Activated CD8-positive, alpha-beta T cell treated with anti-CD3 and anti-CD28 coated beads for 36 hours (primary cell): ENCODE measurements at regions not wholly inside any gene's neighbourhood (a gene's known extent, or its start where the extent isn't known, plus 50 kb on each side); places are given as distances from the start of the nearest gene placed in this dataset.

ENCODE experiments used
- ATAC-seq: fragments of 200-7000 bp; cut with Tn5 transposase; one replicate; pipeline ENCODE4 v1.10.0; 2021; ENCODE audit warnings: mild to moderate bottlenecking, moderate library complexity
- CTCF ChIA-PET: fragments of 350-600 bp; sonication (Branson Sonifier 250); formaldehyde crosslinking; loops from one replicate; lab custom pipeline; 2021; ENCODE audit warnings: antibody characterized with exemption; lab: Charles Lee
- POLR2A ChIA-PET: fragments of 350-600 bp; sonication (Branson Sonifier 250); formaldehyde crosslinking; loops from one replicate; lab custom pipeline; 2021; ENCODE audit warnings: antibody characterized with exemption; lab: Charles Lee
- DNase-seq: peaks from one replicate; pipeline ENCODE4 v3.0.0-alpha.2; 2020
- H3K27ac Mint-ChIP-seq: one replicate; pipeline ENCODE4 v1.8.0; 2021; ENCODE audit warnings: mild to moderate bottlenecking, mixed read lengths
- H3K27me3 Mint-ChIP-seq: one replicate; pipeline ENCODE4 v1.8.0; 2021; ENCODE audit warnings: mixed read lengths
- H3K36me3 Mint-ChIP-seq: one replicate; pipeline ENCODE4 v1.8.0; 2021; ENCODE audit warnings: low read depth, mixed read lengths
- H3K4me1 Mint-ChIP-seq: one replicate; pipeline ENCODE4 v1.8.0; 2021; ENCODE audit warnings: low read depth, mixed read lengths
- H3K4me3 Mint-ChIP-seq: one replicate; pipeline ENCODE4 v1.8.0; 2021; ENCODE audit warnings: mild to moderate bottlenecking, moderate library complexity, mixed read lengths
- H3K9me3 Mint-ChIP-seq: one replicate; pipeline ENCODE4 v1.8.0; 2021; ENCODE audit warnings: mixed read lengths
- intact Hi-C: fragments of 100-400 bp; cut with micrococcal nuclease; formaldehyde crosslinking; loops from one replicate; pipeline ENCODE4 v1.10.0; 2022
- TF ChIP-seq, protein P1 (sequence below): fragments of 200-600 bp; IDR thresholded peaks from one replicate; pipeline ENCODE4 v1.8.0; 2022; ENCODE audit warnings: antibody characterized with exemption, mild to moderate bottlenecking

DNA sequence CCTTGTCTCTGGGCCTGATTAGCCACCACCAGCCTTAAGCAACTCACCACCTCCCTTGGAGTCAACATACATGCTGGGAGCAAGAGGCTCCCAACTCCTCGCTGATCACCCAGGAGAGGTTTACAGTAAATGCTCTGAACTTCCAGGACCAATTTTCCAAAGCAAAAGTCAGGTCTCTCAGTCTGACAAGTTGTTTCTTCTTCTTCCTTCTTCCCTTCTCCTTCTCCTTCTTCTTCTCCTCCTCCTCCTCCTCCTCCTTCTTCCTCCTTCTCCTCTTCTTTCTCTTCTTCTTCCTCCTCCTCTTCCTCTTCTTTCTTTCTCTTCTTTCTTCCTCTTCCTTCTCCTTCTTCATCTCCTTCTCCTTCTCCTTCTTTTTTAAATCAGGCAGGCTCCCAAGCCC is 148.2 kb downstream of the NECTIN1 start:
- TF ChIP-seq, protein P1, sequence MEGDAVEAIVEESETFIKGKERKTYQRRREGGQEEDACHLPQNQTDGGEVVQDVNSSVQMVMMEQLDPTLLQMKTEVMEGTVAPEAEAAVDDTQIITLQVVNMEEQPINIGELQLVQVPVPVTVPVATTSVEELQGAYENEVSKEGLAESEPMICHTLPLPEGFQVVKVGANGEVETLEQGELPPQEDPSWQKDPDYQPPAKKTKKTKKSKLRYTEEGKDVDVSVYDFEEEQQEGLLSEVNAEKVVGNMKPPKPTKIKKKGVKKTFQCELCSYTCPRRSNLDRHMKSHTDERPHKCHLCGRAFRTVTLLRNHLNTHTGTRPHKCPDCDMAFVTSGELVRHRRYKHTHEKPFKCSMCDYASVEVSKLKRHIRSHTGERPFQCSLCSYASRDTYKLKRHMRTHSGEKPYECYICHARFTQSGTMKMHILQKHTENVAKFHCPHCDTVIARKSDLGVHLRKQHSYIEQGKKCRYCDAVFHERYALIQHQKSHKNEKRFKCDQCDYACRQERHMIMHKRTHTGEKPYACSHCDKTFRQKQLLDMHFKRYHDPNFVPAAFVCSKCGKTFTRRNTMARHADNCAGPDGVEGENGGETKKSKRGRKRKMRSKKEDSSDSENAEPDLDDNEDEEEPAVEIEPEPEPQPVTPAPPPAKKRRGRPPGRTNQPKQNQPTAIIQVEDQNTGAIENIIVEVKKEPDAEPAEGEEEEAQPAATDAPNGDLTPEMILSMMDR = no peak
- Mint-ChIP-seq H3K36me3 (no peaks in the 10 kb centered on the region), H3K4me1 (peaks cover 4% of the 10 kb centered on the region), H3K27me3 (peaks cover 45% of the 10 kb centered on the region), H3K4me3 (no peak overlapping the region), H3K27ac (no peak overlapping the region), H3K9me3 (no peaks in the 10 kb centered on the region)
- intact Hi-C loops = no loop called here
- CTCF ChIA-PET = no interaction called here
- ATAC-seq (no peak), DNase-seq (no peak)
- POLR2A ChIA-PET = no interaction called here

GRCh38 chr11:119580081-119580480 is 148.9 kb downstream of the NECTIN1 start:
- CTCF ChIA-PET = no interaction called here
- H3K27me3 Mint-ChIP-seq = peaks cover 43% of the 10 kb centered on the region
- TF ChIP-seq, protein P1 = no peak
- POLR2A ChIA-PET = no interaction called here
- H3K36me3 Mint-ChIP-seq = no peaks in the 10 kb centered on the region
- intact Hi-C loops = no loop called here
- H3K9me3 Mint-ChIP-seq = no peaks in the 10 kb centered on the region
- peaks cover 4% of the 10 kb centered on the region for H3K4me1 Mint-ChIP-seq
- DNase-seq = no peak
- ATAC-seq = no peak
- no peak overlapping the region for H3K4me3 Mint-ChIP-seq
- H3K27ac Mint-ChIP-seq = no peak overlapping the region

DNA sequence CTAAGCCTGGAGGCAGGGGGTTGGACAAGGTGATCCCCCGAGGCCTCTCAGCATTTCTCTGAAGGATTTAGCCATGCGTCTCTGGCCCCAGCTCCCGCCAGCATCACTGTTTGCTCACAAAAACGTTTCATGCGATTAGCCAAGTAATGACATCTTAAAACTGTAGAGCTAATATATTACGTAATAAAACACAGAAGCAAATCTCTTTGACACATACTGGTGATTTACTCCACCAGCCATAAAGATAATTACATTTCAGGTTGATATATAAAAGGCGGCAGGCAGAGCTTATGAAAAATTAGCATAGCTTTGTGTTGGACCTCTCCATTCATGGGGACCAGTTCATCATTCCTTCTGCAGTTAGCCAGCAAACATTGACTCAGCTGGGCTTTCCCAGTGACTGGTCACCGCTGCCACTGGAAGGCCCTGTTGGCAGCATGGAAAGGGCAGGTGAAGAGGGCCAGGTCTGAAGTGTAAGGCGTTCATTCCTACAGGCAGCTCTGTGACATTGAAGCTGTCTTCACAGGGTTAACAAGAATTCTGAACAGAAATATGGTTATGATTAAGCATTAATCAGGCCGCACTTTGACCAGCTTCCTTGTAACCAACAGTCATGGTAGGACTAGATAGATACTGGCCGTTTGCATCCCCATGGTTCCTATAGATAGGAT is 150.3 kb downstream of the NECTIN1 start:
- no peak for DNase-seq
- POLR2A ChIA-PET = no interaction called here
- Mint-ChIP-seq H3K27ac (no peak overlapping the region), H3K9me3 (no peaks in the 10 kb centered on the region), H3K4me1 (no peaks in the 10 kb centered on the region), H3K36me3 (no peaks in the 10 kb centered on the region), H3K27me3 (peaks cover 29% of the 10 kb centered on the region), H3K4me3 (no peak overlapping the region)
- TF ChIP-seq, protein P1 = no peak
- intact Hi-C loops = no loop called here
- no peak for ATAC-seq
- CTCF ChIA-PET = no interaction called here

GRCh38 chr11:119573858-119574257 is 150.9 kb upstream of the THY1 start:
- TF ChIP-seq, protein P1 = no peak
- Mint-ChIP-seq H3K4me1 (no peaks in the 10 kb centered on the region), H3K27ac (no peak overlapping the region), H3K9me3 (no peaks in the 10 kb centered on the region), H3K27me3 (peaks cover 12% of the 10 kb centered on the region), H3K4me3 (no peak overlapping the region), H3K36me3 (no peaks in the 10 kb centered on the region)
- no peak for DNase-seq
- no peak for ATAC-seq
- intact Hi-C loops = no loop called here
- ChIA-PET POLR2A (no interaction called here), CTCF (interaction anchor here (0.9 kb wide), 1 partner anchor 13 kb away, joined by 3 read pairs; no protein-coding TSS in a partner anchor)

GRCh38 chr11:119572481-119573424 is 149.8 kb upstream of the THY1 start:
- intact Hi-C loops = no loop called here
- Mint-ChIP-seq H3K27me3 (peaks cover 8% of the 10 kb centered on the region), H3K4me3 (no peak overlapping the region), H3K9me3 (no peaks in the 10 kb centered on the region), H3K4me1 (no peaks in the 10 kb centered on the region), H3K36me3 (no peaks in the 10 kb centered on the region), H3K27ac (no peak overlapping the region)
- DNase-seq (no peak), ATAC-seq (no peak)
- TF ChIP-seq, protein P1 = no peak
- ChIA-PET POLR2A (no interaction called here), CTCF (interaction anchor here (1.2 kb wide), 1 partner anchor 216 kb away, joined by 3 read pairs; no protein-coding TSS in a partner anchor)
